Naive thymus-derived CD8-positive, alpha-beta T cell (primary cell): ENCODE measurements at regions not wholly inside any gene's neighbourhood (a gene's known extent, or its start where the extent isn't known, plus 50 kb on each side); places are given as distances from the start of the nearest gene placed in this dataset.

ENCODE experiments used
- ATAC-seq, 2 donors: fragments of 150-1000 bp; cut with Tn5 transposase in 1 of 2; sonication (Bioruptor Pico), chemical (Tn5 transposase) in 1 of 2; 1 replicate in 1 of 2; 2 replicates in 1 of 2; pipeline ENCODE4 v1.10.0; 2021; ENCODE audit warnings: mild to moderate bottlenecking in 2 of 2, moderate library complexity in 2 of 2
- POLR2A ChIA-PET: fragments of 350-600 bp; sonication (Branson Sonifier 250); formaldehyde crosslinking; loops from one replicate; lab custom pipeline; 2021; ENCODE audit warnings: antibody characterized with exemption; lab: Charles Lee
- DNase-seq, 10 donors: peaks; one replicate each; pipeline versions ENCODE4 v3.0.0 to v3.0.0-alpha.2; 2020 to 2022
- H3K27ac Mint-ChIP-seq, 10 donors: one replicate each; pipeline ENCODE4 v1.8.0; 2020 to 2022; ENCODE audit warnings: mild to moderate bottlenecking in 10 of 10, mixed read lengths in 10 of 10, moderate library complexity in 4 of 10, inconsistent platforms in 1 of 10
- H3K27me3 Mint-ChIP-seq, 5 donors: one replicate each; pipeline ENCODE4 v1.8.0; 2021 to 2022; ENCODE audit warnings: mixed read lengths in 5 of 5
- H3K36me3 Mint-ChIP-seq, 3 donors: one replicate each; pipeline ENCODE4 v1.8.0; 2020 to 2022; ENCODE audit warnings: mixed read lengths in 3 of 3, mild to moderate bottlenecking in 2 of 3, inconsistent platforms in 1 of 3
- H3K4me1 Mint-ChIP-seq, 4 donors: one replicate each; pipeline ENCODE4 v1.8.0; 2021 to 2022; ENCODE audit warnings: mixed read lengths in 4 of 4
- H3K4me3 Mint-ChIP-seq, 10 donors: one replicate each; pipeline ENCODE4 v1.8.0; 2020 to 2022; ENCODE audit warnings: mild to moderate bottlenecking in 10 of 10, mixed read lengths in 10 of 10, moderate library complexity in 6 of 10, inconsistent platforms in 1 of 10
- H3K9me3 Mint-ChIP-seq, 9 donors: one replicate each; pipeline ENCODE4 v1.8.0; 2020 to 2022; ENCODE audit warnings: mixed read lengths in 9 of 9, mild to moderate bottlenecking in 3 of 9, inconsistent platforms in 1 of 9, moderate library complexity in 1 of 9

GRCh38 chr1:56432166-56432971, 147.0 kb downstream of the PLPP3 start:
- peaks cover 0 to 39% (median 0%) of the 10 kb centered on the region in 4 donors for H3K4me1 Mint-ChIP-seq
- H3K9me3 Mint-ChIP-seq, result peaks cover 0 to under 1% (median 0%) of the 10 kb centered on the region in 9 donors
- POLR2A ChIA-PET, result no interaction called here
- H3K4me3 Mint-ChIP-seq, result no peak overlapping the region
- DNase-seq, result no peak
- no peak for ATAC-seq
- H3K36me3 Mint-ChIP-seq, result no peaks in the 10 kb centered on the region
- H3K27me3 Mint-ChIP-seq, result peaks cover 0 to 14% (median 1%) of the 10 kb centered on the region in 5 donors
- H3K27ac Mint-ChIP-seq, result no peak overlapping the region

GRCh38 chr1:56430141-56430839, 149.1 kb downstream of the PLPP3 start:
- peaks cover 0 to 17% (median 1%) of the 10 kb centered on the region in 5 donors for H3K27me3 Mint-ChIP-seq
- H3K4me3 Mint-ChIP-seq, result no peak overlapping the region
- ATAC-seq (no peak), DNase-seq (no peak)
- peaks cover 0 to 40% (median 0%) of the 10 kb centered on the region in 4 donors for H3K4me1 Mint-ChIP-seq
- no peak overlapping the region for H3K27ac Mint-ChIP-seq
- H3K9me3 Mint-ChIP-seq, result peaks cover 0 to 10% (median 0%) of the 10 kb centered on the region in 9 donors
- H3K36me3 Mint-ChIP-seq, result no peaks in the 10 kb centered on the region
- POLR2A ChIA-PET, result no interaction called here

- Mint-ChIP-seq H3K27me3 (peaks cover 0 to 17% (median 1%) of the 10 kb centered on the region in 5 donors), H3K36me3 (no peaks in the 10 kb centered on the region), H3K4me3 (no peak overlapping the region), H3K9me3 (peaks cover 0 to 10% (median 0%) of the 10 kb centered on the region in 9 donors), H3K27ac (no peak overlapping the region), H3K4me1 (peaks cover 0 to 45% (median 0%) of the 10 kb centered on the region in 4 donors)
- POLR2A ChIA-PET, result no interaction called here
- DNase-seq (no peak), ATAC-seq (no peak)
Observed at GRCh38 chr1:56429288-56429687, 150.1 kb downstream of the PLPP3 start.

GRCh38 chr1:56426587-56427381, 152.6 kb downstream of the PLPP3 start:
- POLR2A ChIA-PET, result no interaction called here

GRCh38 chr1:56425494-56426037, 153.8 kb downstream of the PLPP3 start:
- peaks cover 0 to 10% (median 0%) of the 10 kb centered on the region in 9 donors for H3K9me3 Mint-ChIP-seq
- no peak for DNase-seq
- H3K4me3 Mint-ChIP-seq, result no peak overlapping the region
- H3K27me3 Mint-ChIP-seq, result peaks cover 0 to 17% (median 1%) of the 10 kb centered on the region in 5 donors
- ATAC-seq, result no peak
- POLR2A ChIA-PET, result no interaction called here
- H3K4me1 Mint-ChIP-seq, result peaks cover 0 to 21% (median 0%) of the 10 kb centered on the region in 4 donors
- no peaks in the 10 kb centered on the region for H3K36me3 Mint-ChIP-seq
- H3K27ac Mint-ChIP-seq, result no peak overlapping the region

More at GRCh38 chr1:56426587-56427381, 152.6 kb downstream of the PLPP3 start:
- peaks cover 0 to 10% (median 0%) of the 10 kb centered on the region in 9 donors for H3K9me3 Mint-ChIP-seq
- no peaks in the 10 kb centered on the region for H3K36me3 Mint-ChIP-seq
- H3K4me1 Mint-ChIP-seq, result peaks cover 0 to 25% (median 0%) of the 10 kb centered on the region in 4 donors
- DNase-seq (no peak), ATAC-seq (no peak)
- no peak overlapping the region for H3K4me3 Mint-ChIP-seq
- no peak overlapping the region for H3K27ac Mint-ChIP-seq
- H3K27me3 Mint-ChIP-seq, result peaks cover 0 to 17% (median 1%) of the 10 kb centered on the region in 5 donors

- Mint-ChIP-seq H3K4me1 (peaks cover 0 to 17% (median 0%) of the 10 kb centered on the region in 4 donors), H3K9me3 (peaks cover 0 to 10% (median 0%) of the 10 kb centered on the region in 9 donors), H3K36me3 (no peaks in the 10 kb centered on the region), H3K27me3 (peaks cover 0 to 17% (median 1%) of the 10 kb centered on the region in 5 donors), H3K27ac (peak overlapping the region in 1 of 10 donors; percentile 65), H3K4me3 (peak overlapping the region in 1 of 10 donors; percentile 26)
- ATAC-seq (no peak), DNase-seq (no peak)
- POLR2A ChIA-PET, result no interaction called here
Observed at GRCh38 chr1:56424744-56425493, 154.4 kb downstream of the PLPP3 start.

GRCh38 chr1:56423716-56424115, 155.6 kb downstream of the PLPP3 start:
- ATAC-seq (no peak), DNase-seq (no peak)
- no peaks in the 10 kb centered on the region for H3K36me3 Mint-ChIP-seq
- H3K27ac Mint-ChIP-seq, result no peak overlapping the region
- H3K27me3 Mint-ChIP-seq, result peaks cover 0 to 26% (median 3%) of the 10 kb centered on the region in 5 donors
- H3K9me3 Mint-ChIP-seq, result peaks cover 0 to 10% (median 0%) of the 10 kb centered on the region in 9 donors
- no peak overlapping the region for H3K4me3 Mint-ChIP-seq
- H3K4me1 Mint-ChIP-seq, result peaks cover 0 to 17% (median 0%) of the 10 kb centered on the region in 4 donors
- POLR2A ChIA-PET, result no interaction called here

- Mint-ChIP-seq H3K27ac (no peak overlapping the region), H3K4me3 (no peak overlapping the region), H3K4me1 (peaks cover 0 to 2% (median 0%) of the 10 kb centered on the region in 4 donors), H3K36me3 (no peaks in the 10 kb centered on the region), H3K27me3 (peaks cover 0 to 12% (median 7%) of the 10 kb centered on the region in 5 donors), H3K9me3 (peaks cover 0 to 3% (median 0%) of the 10 kb centered on the region in 9 donors)
- no peak for DNase-seq
- POLR2A ChIA-PET, result no interaction called here
- ATAC-seq, result no peak
Observed at GRCh38 chr1:56418151-56418631, 161.2 kb downstream of the PLPP3 start.

GRCh38 chr1:56417646-56418045, 161.7 kb downstream of the PLPP3 start:
- Mint-ChIP-seq H3K27me3 (peaks cover 0 to 12% (median 7%) of the 10 kb centered on the region in 5 donors), H3K9me3 (no peaks in the 10 kb centered on the region), H3K27ac (no peak overlapping the region), H3K4me3 (no peak overlapping the region), H3K4me1 (peaks cover 0 to 2% (median 0%) of the 10 kb centered on the region in 4 donors), H3K36me3 (no peaks in the 10 kb centered on the region)
- POLR2A ChIA-PET, result no interaction called here
- ATAC-seq, result no peak
- no peak for DNase-seq

GRCh38 chr1:56416495-56416894, 162.9 kb downstream of the PLPP3 start:
- POLR2A ChIA-PET, result no interaction called here
- DNase-seq, result no peak
- Mint-ChIP-seq H3K9me3 (no peaks in the 10 kb centered on the region), H3K27me3 (peaks cover 0 to 12% (median 7%) of the 10 kb centered on the region in 5 donors), H3K4me1 (peaks cover 0 to 2% (median 0%) of the 10 kb centered on the region in 4 donors), H3K36me3 (no peaks in the 10 kb centered on the region), H3K4me3 (no peak overlapping the region), H3K27ac (no peak overlapping the region)
- no peak for ATAC-seq

GRCh38 chr1:56415720-56416119, 163.6 kb downstream of the PLPP3 start:
- no peak for ATAC-seq
- peaks cover 0 to 12% (median 7%) of the 10 kb centered on the region in 5 donors for H3K27me3 Mint-ChIP-seq
- H3K27ac Mint-ChIP-seq, result no peak overlapping the region
- H3K4me1 Mint-ChIP-seq, result peaks cover 0 to 2% (median 0%) of the 10 kb centered on the region in 4 donors
- no peaks in the 10 kb centered on the region for H3K9me3 Mint-ChIP-seq
- no peaks in the 10 kb centered on the region for H3K36me3 Mint-ChIP-seq
- POLR2A ChIA-PET, result no interaction called here
- DNase-seq, result no peak
- no peak overlapping the region for H3K4me3 Mint-ChIP-seq
